ENCODE measurements at regions not wholly inside any gene's neighbourhood (a gene's known extent, or its start where the extent isn't known, plus 50 kb on each side); places are given as distances from the start of the nearest gene placed in this dataset.

DNA sequence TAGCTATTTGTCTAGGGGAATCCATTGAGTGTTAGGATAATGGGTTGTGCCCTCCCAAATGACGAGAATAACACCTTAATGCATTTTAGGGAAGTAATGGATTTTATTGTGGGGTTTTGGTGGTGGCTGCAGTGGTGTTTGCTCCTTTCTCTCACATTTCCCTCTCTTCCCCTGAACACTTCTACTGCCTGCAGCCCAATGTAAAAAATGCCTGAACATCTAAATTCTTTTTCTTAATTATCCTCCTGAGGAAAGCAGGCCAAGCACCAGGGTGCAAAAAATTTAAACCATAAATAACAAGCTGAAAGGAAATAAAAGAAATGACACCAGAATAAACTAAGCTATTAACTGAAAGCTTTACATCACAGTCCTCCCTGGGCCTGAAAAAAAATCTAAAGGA, 57.3 kb upstream of the PCDH8 start:
- TF ChIP-seq, protein P1, sequence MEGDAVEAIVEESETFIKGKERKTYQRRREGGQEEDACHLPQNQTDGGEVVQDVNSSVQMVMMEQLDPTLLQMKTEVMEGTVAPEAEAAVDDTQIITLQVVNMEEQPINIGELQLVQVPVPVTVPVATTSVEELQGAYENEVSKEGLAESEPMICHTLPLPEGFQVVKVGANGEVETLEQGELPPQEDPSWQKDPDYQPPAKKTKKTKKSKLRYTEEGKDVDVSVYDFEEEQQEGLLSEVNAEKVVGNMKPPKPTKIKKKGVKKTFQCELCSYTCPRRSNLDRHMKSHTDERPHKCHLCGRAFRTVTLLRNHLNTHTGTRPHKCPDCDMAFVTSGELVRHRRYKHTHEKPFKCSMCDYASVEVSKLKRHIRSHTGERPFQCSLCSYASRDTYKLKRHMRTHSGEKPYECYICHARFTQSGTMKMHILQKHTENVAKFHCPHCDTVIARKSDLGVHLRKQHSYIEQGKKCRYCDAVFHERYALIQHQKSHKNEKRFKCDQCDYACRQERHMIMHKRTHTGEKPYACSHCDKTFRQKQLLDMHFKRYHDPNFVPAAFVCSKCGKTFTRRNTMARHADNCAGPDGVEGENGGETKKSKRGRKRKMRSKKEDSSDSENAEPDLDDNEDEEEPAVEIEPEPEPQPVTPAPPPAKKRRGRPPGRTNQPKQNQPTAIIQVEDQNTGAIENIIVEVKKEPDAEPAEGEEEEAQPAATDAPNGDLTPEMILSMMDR (IDR thresholded peaks at IDR 0.05; ENCODE audit: low read depth, low read length, missing control alignments) = no peak
- no peak overlapping the region for H3K4me3 ChIP-seq (ENCODE audit: low read depth, low read length)
- DNase-seq (ENCODE audit: low read depth) = no peak

DNA sequence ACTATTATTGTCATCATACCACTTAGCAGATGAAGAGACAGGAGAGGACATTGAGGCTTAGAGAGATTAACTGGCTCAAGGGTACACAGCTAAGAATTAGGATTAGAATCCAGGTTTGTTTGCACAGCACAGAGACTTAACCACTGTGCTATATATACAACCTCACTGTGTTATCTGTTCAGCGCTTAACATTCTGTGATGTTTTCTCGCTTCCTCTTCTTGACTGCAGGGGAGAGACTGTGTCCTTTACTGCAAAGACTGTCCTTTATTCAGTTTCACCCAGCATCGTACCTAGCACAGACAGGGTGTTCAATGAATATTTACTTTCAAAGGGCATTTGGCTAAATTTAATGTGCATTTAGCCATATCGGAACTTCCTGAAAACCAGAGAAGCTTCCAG, 54.9 kb upstream of the PCDH8 start:
- peak; percentile 24 for DNase-seq (ENCODE audit: low read depth)
- H3K4me3 ChIP-seq (ENCODE audit: low read depth, low read length) = no peak overlapping the region

DNA sequence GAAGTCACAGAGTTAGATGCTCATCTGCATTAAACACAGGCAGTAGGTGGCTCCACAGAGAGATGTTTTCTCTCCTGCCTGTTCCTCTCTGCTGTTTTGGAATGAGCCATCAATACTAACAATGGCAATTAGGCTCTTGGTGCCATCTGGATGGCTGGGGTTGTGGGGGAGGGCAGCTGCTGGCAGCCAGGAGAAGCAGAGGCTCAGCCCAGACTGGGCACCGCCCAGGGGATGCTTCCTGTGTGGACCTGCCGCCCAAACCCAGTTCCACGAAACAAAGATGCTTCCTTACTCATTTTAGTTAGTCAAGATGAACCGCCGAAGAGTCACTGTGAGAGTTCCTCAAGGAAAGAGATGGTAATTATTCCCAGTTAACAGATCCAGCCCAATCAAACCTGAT, 50.8 kb upstream of the PCDH8 start:
- no peak overlapping the region for H3K4me3 ChIP-seq (ENCODE audit: low read depth, low read length)
- TF ChIP-seq, protein P1 (IDR thresholded peaks at IDR 0.05; ENCODE audit: low read depth, low read length, missing control alignments) = no peak
- no peak for DNase-seq (ENCODE audit: low read depth)

More for the DNA sequence above, 54.9 kb upstream of the PCDH8 start:
- TF ChIP-seq, protein P1 (IDR thresholded peaks at IDR 0.05; ENCODE audit: low read depth, low read length, missing control alignments) = no peak
